ENCODE measurements at regions not wholly inside any gene's neighbourhood (a gene's known extent, or its start where the extent isn't known, plus 50 kb on each side); places are given as distances from the start of the nearest gene placed in this dataset.

- H2AFZ ChIP-seq (ENCODE audit: control insufficient read depth, low read length): no peak overlapping the region
- no peaks in the 10 kb centered on the region for H3K4me1 ChIP-seq (ENCODE audit: control insufficient read depth, extremely low read depth, insufficient read depth, low read length)
- H3K79me2 ChIP-seq (ENCODE audit: control insufficient read depth, insufficient read depth, low read length): no peaks in the 10 kb centered on the region
- H3K9ac ChIP-seq (ENCODE audit: control insufficient read depth, extremely low read depth, insufficient read depth, low read length): no peak overlapping the region
- dilution Hi-C loops (cut with MboI; ENCODE audit: extremely low pct_ligation_motif_present, low sequenced_read_pairs): no loop called here
- no peaks in the 10 kb centered on the region for H3K27me3 ChIP-seq (ENCODE audit: control insufficient read depth, extremely low read depth, insufficient read depth, low read length)
- no peak for TF ChIP-seq EZH2 (IDR thresholded peaks at IDR 0.05; ENCODE audit: low read length)
- TF ChIP-seq, protein P1, sequence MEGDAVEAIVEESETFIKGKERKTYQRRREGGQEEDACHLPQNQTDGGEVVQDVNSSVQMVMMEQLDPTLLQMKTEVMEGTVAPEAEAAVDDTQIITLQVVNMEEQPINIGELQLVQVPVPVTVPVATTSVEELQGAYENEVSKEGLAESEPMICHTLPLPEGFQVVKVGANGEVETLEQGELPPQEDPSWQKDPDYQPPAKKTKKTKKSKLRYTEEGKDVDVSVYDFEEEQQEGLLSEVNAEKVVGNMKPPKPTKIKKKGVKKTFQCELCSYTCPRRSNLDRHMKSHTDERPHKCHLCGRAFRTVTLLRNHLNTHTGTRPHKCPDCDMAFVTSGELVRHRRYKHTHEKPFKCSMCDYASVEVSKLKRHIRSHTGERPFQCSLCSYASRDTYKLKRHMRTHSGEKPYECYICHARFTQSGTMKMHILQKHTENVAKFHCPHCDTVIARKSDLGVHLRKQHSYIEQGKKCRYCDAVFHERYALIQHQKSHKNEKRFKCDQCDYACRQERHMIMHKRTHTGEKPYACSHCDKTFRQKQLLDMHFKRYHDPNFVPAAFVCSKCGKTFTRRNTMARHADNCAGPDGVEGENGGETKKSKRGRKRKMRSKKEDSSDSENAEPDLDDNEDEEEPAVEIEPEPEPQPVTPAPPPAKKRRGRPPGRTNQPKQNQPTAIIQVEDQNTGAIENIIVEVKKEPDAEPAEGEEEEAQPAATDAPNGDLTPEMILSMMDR (optimal IDR thresholded peaks at IDR 0.05 in 1 of 3, IDR thresholded peaks at IDR 0.05 in 1 of 3, conservative IDR thresholded peaks at IDR 0.05 in 1 of 3; ENCODE audit: extremely low read depth in 1 of 3, insufficient read depth in 2 of 3, low read length in 3 of 3): no peak
- no peak overlapping the region for H3K27ac ChIP-seq (ENCODE audit: control insufficient read depth, insufficient read depth, low read length)
- H3K4me3 ChIP-seq (ENCODE audit: control insufficient read depth in 2 of 3, extremely low read depth in 1 of 3, insufficient read depth in 2 of 3, low read depth in 1 of 3, low read length in 3 of 3): no peak overlapping the region
- H3K36me3 ChIP-seq (ENCODE audit: control insufficient read depth in 2 of 2, extremely low read depth in 1 of 2, insufficient read depth in 2 of 2, low read length in 2 of 2): no peaks in the 10 kb centered on the region
- H3K9me1 ChIP-seq (ENCODE audit: control insufficient read depth, extremely low read depth, insufficient read depth, low read length): no peaks in the 10 kb centered on the region
- DNase-seq (ENCODE audit: low read depth, low spot score): no peak
- H4K20me1 ChIP-seq (ENCODE audit: control insufficient read depth, extremely low read depth, insufficient read depth, low read length): no peaks in the 10 kb centered on the region
- no peak for FAIRE-seq
- H3K9me3 ChIP-seq (ENCODE audit: control insufficient read depth, low read depth, low read length): peaks cover 4% of the 10 kb centered on the region
- no peak overlapping the region for H3K4me2 ChIP-seq (ENCODE audit: control insufficient read depth, extremely low read depth, insufficient read depth, low read depth, low read length)
Measured at GRCh38 chr2:5842326-5842725, 150.1 kb downstream of the SOX11 start.

GRCh38 chr2:5845798-5846330 is 153.7 kb downstream of the SOX11 start:
- dilution Hi-C loops (cut with MboI; ENCODE audit: extremely low pct_ligation_motif_present, low sequenced_read_pairs): no loop called here
- Histone ChIP-seq H3K36me3 (ENCODE audit: control insufficient read depth in 2 of 2, extremely low read depth in 1 of 2, insufficient read depth in 2 of 2, low read length in 2 of 2) (no peaks in the 10 kb centered on the region), H3K9me3 (ENCODE audit: control insufficient read depth, low read depth, low read length) (peaks cover 2% of the 10 kb centered on the region), H3K4me1 (ENCODE audit: control insufficient read depth, extremely low read depth, insufficient read depth, low read length) (no peaks in the 10 kb centered on the region), H4K20me1 (ENCODE audit: control insufficient read depth, extremely low read depth, insufficient read depth, low read length) (no peaks in the 10 kb centered on the region), H3K4me3 (ENCODE audit: control insufficient read depth in 2 of 3, extremely low read depth in 1 of 3, insufficient read depth in 2 of 3, low read depth in 1 of 3, low read length in 3 of 3) (no peak overlapping the region), H3K4me2 (ENCODE audit: control insufficient read depth, extremely low read depth, insufficient read depth, low read depth, low read length) (no peak overlapping the region), H3K9me1 (ENCODE audit: control insufficient read depth, extremely low read depth, insufficient read depth, low read length) (no peaks in the 10 kb centered on the region), H2AFZ (ENCODE audit: control insufficient read depth, low read length) (no peak overlapping the region), H3K27ac (ENCODE audit: control insufficient read depth, insufficient read depth, low read length) (no peak overlapping the region), H3K9ac (ENCODE audit: control insufficient read depth, extremely low read depth, insufficient read depth, low read length) (no peak overlapping the region), H3K27me3 (ENCODE audit: control insufficient read depth, extremely low read depth, insufficient read depth, low read length) (no peaks in the 10 kb centered on the region), H3K79me2 (ENCODE audit: control insufficient read depth, insufficient read depth, low read length) (no peaks in the 10 kb centered on the region)
- no peak for FAIRE-seq
- TF ChIP-seq EZH2 (IDR thresholded peaks at IDR 0.05; ENCODE audit: low read length): no peak
- TF ChIP-seq, protein P1 (optimal IDR thresholded peaks at IDR 0.05 in 1 of 3, IDR thresholded peaks at IDR 0.05 in 1 of 3, conservative IDR thresholded peaks at IDR 0.05 in 1 of 3; ENCODE audit: extremely low read depth in 1 of 3, insufficient read depth in 2 of 3, low read length in 3 of 3): no peak
- DNase-seq (ENCODE audit: low read depth, low spot score): no peak
